IgD-negative memory B cell (primary cell): ENCODE measurements at regions not wholly inside any gene's neighbourhood (a gene's known extent, or its start where the extent isn't known, plus 50 kb on each side); places are given as distances from the start of the nearest gene placed in this dataset.

ENCODE experiments used
- H3K27ac Mint-ChIP-seq, 3 donors: one replicate each; pipeline ENCODE4 v1.8.0; 2020 to 2022; ENCODE audit warnings: mild to moderate bottlenecking in 3 of 3, mixed read lengths in 3 of 3, moderate library complexity in 1 of 3
- H3K27me3 Mint-ChIP-seq: one replicate; pipeline ENCODE4 v1.8.0; 2021; ENCODE audit warnings: mixed read lengths
- H3K36me3 Mint-ChIP-seq: one replicate; pipeline ENCODE4 v1.8.0; 2020; ENCODE audit warnings: mild to moderate bottlenecking, mixed read lengths
- H3K4me1 Mint-ChIP-seq, 3 donors: one replicate each; pipeline ENCODE4 v1.8.0; 2020 to 2022; ENCODE audit warnings: mixed read lengths in 3 of 3, mild to moderate bottlenecking in 1 of 3
- H3K4me3 Mint-ChIP-seq, 4 donors: one replicate each; pipeline ENCODE4 v1.8.0; 2020 to 2022; ENCODE audit warnings: mild to moderate bottlenecking in 4 of 4, mixed read lengths in 4 of 4, moderate library complexity in 3 of 4
- H3K9me3 Mint-ChIP-seq, 3 donors: one replicate each; pipeline ENCODE4 v1.8.0; 2020 to 2021; ENCODE audit warnings: mixed read lengths in 3 of 3, mild to moderate bottlenecking in 1 of 3

- Mint-ChIP-seq H3K9me3 (peaks cover 4 to 7% (median 6%) of the 10 kb centered on the region in 3 donors), H3K27ac (no peak overlapping the region), H3K4me3 (no peak overlapping the region), H3K4me1 (no peaks in the 10 kb centered on the region), H3K36me3 (no peaks in the 10 kb centered on the region), H3K27me3 (no peaks in the 10 kb centered on the region)
Measured at GRCh38 chr7:136530831-136531230, 337.6 kb upstream of the CHRM2 start.

DNA sequence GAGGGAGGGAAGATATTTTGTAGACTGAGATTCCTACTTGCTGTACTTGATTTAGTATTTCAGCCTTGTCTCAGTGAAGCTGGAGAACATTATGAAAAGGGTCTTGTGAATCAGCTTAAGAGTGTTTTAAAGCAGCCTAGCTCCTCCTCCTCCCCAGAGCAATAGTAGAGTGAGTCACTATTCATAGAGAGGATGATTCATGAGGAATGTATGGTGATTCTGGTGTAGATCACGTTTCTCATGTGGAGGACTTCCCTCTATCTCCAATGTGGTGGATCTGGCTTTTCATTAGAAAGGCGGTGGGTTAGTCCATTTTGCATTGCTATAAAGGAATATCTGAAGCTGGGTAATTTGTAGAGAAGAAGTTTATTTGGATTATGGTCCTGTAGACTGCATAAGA is 340.1 kb upstream of the CHRM2 start:
- no peaks in the 10 kb centered on the region for H3K4me1 Mint-ChIP-seq
- H3K27ac Mint-ChIP-seq: no peak overlapping the region
- no peaks in the 10 kb centered on the region for H3K36me3 Mint-ChIP-seq
- no peak overlapping the region for H3K4me3 Mint-ChIP-seq
- peaks cover 3 to 15% (median 4%) of the 10 kb centered on the region in 3 donors for H3K9me3 Mint-ChIP-seq
- no peaks in the 10 kb centered on the region for H3K27me3 Mint-ChIP-seq

GRCh38 chr7:136527554-136527953 is 340.9 kb upstream of the CHRM2 start:
- no peak overlapping the region for H3K27ac Mint-ChIP-seq

GRCh38 chr7:136526408-136527105 is 341.9 kb upstream of the CHRM2 start:
- no peaks in the 10 kb centered on the region for H3K27me3 Mint-ChIP-seq
- H3K36me3 Mint-ChIP-seq: no peaks in the 10 kb centered on the region
- H3K4me3 Mint-ChIP-seq: no peak overlapping the region
- H3K4me1 Mint-ChIP-seq: no peaks in the 10 kb centered on the region
- H3K27ac Mint-ChIP-seq: no peak overlapping the region
- H3K9me3 Mint-ChIP-seq: peaks cover 2 to 12% (median 4%) of the 10 kb centered on the region in 3 donors

More at GRCh38 chr7:136527554-136527953, 340.9 kb upstream of the CHRM2 start:
- no peaks in the 10 kb centered on the region for H3K4me1 Mint-ChIP-seq
- no peak overlapping the region for H3K4me3 Mint-ChIP-seq
- H3K9me3 Mint-ChIP-seq: peaks cover 3 to 12% (median 4%) of the 10 kb centered on the region in 3 donors
- no peaks in the 10 kb centered on the region for H3K36me3 Mint-ChIP-seq
- H3K27me3 Mint-ChIP-seq: no peaks in the 10 kb centered on the region

DNA sequence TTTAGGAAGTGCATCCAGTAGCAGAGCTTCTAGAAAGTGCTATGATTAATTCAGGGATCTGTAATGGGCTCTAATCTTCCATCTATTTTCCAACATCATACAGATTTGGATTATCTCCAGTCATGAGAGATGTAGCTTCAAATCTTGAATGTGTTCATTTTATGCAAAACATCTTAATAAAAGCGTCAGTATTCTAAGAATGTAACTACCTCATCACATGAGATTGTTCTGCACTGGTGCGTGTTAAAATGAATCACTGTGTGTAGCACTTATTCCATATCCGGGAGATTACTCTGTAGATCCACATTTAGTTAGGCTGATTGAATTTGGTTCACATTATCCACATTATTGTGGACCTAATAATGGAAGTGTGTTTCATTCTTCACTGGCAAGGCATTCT is 344.9 kb upstream of the CHRM2 start:
- H3K4me3 Mint-ChIP-seq: no peak overlapping the region
- H3K4me1 Mint-ChIP-seq: no peaks in the 10 kb centered on the region
- peaks cover 2 to 12% (median 6%) of the 10 kb centered on the region in 3 donors for H3K9me3 Mint-ChIP-seq
- no peaks in the 10 kb centered on the region for H3K27me3 Mint-ChIP-seq
- peaks cover 2% of the 10 kb centered on the region for H3K36me3 Mint-ChIP-seq
- H3K27ac Mint-ChIP-seq: no peak overlapping the region

DNA sequence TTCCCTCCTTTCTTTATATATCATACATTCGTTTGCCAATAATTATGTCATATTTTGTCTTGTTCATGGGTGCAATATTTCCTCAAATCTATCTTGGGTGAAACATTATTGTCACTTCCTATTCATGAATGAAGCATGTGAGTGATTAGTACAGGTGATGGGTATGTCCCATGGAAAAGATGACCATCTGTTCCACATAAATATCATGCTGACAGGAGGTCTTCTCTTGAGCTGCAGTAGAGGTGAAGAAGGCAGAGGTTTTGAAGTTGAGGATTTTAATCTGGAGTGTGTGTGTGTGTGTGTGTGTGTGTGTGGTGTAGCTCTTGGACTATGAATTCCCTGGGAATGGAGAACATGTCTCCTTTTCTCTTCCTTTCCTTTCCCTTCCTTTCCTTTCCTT is 350.5 kb upstream of the CHRM2 start:
- H3K27ac Mint-ChIP-seq: no peak overlapping the region
- H3K27me3 Mint-ChIP-seq: no peaks in the 10 kb centered on the region
- H3K9me3 Mint-ChIP-seq: peaks cover 0 to 3% (median 3%) of the 10 kb centered on the region in 3 donors
- H3K4me3 Mint-ChIP-seq: no peak overlapping the region
- H3K4me1 Mint-ChIP-seq: no peaks in the 10 kb centered on the region
- H3K36me3 Mint-ChIP-seq: peaks cover 2% of the 10 kb centered on the region

DNA sequence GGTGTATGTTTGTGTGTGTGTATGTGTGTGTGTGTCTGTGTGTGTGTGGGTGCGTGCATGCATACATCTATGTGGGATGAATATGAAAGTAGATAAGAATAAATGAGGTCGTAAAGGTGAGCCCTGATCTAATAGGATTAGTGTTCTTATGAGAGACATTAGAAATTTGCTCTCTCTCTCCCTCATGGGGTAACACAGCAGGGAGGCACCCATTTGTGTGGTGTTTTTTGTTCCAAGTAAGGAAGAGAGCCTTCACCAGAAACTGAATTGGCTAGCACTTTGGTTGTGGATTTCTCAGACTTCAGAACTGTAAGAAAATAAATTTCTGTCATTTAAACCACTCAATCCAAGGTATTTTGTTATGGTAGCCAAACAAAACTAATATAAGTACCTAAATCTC is 353.7 kb upstream of the CHRM2 start:
- no peak overlapping the region for H3K4me3 Mint-ChIP-seq
- peaks cover 0 to 3% (median 2%) of the 10 kb centered on the region in 3 donors for H3K9me3 Mint-ChIP-seq
- H3K27ac Mint-ChIP-seq: no peak overlapping the region
- H3K4me1 Mint-ChIP-seq: no peaks in the 10 kb centered on the region
- no peaks in the 10 kb centered on the region for H3K36me3 Mint-ChIP-seq
- H3K27me3 Mint-ChIP-seq: no peaks in the 10 kb centered on the region

- no peaks in the 10 kb centered on the region for H3K27me3 Mint-ChIP-seq
- no peaks in the 10 kb centered on the region for H3K4me1 Mint-ChIP-seq
- H3K4me3 Mint-ChIP-seq: no peak overlapping the region
- no peak overlapping the region for H3K27ac Mint-ChIP-seq
- H3K36me3 Mint-ChIP-seq: no peaks in the 10 kb centered on the region
- peaks cover 0 to 3% (median 2%) of the 10 kb centered on the region in 3 donors for H3K9me3 Mint-ChIP-seq
Measured at GRCh38 chr7:136513744-136514143, 354.7 kb upstream of the CHRM2 start.

GRCh38 chr7:136509466-136509865 is 359.0 kb upstream of the CHRM2 start:
- peaks cover 0 to 3% (median 2%) of the 10 kb centered on the region in 3 donors for H3K9me3 Mint-ChIP-seq
- H3K27ac Mint-ChIP-seq: no peak overlapping the region
- H3K36me3 Mint-ChIP-seq: no peaks in the 10 kb centered on the region
- no peak overlapping the region for H3K4me3 Mint-ChIP-seq
- no peaks in the 10 kb centered on the region for H3K4me1 Mint-ChIP-seq
- H3K27me3 Mint-ChIP-seq: no peaks in the 10 kb centered on the region

DNA sequence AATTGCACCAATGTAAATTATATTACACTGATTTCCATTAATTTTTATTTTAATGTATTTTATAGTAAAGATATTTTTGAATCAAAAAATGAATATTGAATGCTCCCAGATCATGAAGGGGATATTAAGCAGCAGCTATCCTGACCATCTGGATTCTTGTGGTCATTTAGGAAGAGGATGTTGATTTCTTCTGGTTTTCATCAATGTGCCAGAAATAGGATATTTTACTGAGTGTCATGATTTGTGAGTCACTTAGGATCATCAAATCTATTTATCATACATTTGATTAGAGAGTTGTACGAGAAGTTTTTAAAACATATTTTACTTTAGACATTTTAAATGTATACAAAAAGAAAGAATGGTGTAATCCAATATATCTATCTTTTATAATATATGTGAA is 366.3 kb upstream of the CHRM2 start:
- Mint-ChIP-seq H3K27ac (no peak overlapping the region), H3K27me3 (no peaks in the 10 kb centered on the region), H3K4me1 (no peaks in the 10 kb centered on the region)

DNA sequence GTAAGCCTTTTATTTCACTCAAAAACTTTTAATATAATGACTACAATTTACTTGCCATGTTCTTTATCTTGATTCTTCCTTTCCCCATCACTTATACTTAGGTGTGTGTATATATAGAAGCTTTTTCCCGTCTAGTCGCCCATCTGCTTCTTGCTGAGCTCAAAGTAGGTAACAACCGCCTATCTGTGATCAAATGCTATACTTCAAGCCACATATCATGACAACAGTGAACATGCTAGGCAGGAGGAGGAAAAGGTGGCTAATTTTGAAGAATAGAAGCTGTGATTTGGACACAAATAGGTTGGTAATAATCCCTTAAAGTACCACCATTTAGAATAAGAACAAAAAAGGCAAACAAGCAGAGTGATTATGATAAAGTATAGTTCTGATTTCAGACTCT is 367.3 kb upstream of the CHRM2 start:
- H3K36me3 Mint-ChIP-seq: no peaks in the 10 kb centered on the region
- no peaks in the 10 kb centered on the region for H3K27me3 Mint-ChIP-seq
- no peaks in the 10 kb centered on the region for H3K4me1 Mint-ChIP-seq
- no peak overlapping the region for H3K4me3 Mint-ChIP-seq
- no peak overlapping the region for H3K27ac Mint-ChIP-seq
- H3K9me3 Mint-ChIP-seq: peaks cover 0 to 3% (median 0%) of the 10 kb centered on the region in 3 donors

More for the DNA sequence above, 366.3 kb upstream of the CHRM2 start:
- Mint-ChIP-seq H3K4me3 (no peak overlapping the region), H3K9me3 (peaks cover 0 to 3% (median 0%) of the 10 kb centered on the region in 3 donors), H3K36me3 (no peaks in the 10 kb centered on the region)

GRCh38 chr7:136496551-136496950 is 371.9 kb upstream of the CHRM2 start:
- Mint-ChIP-seq H3K4me3 (no peak overlapping the region), H3K36me3 (no peaks in the 10 kb centered on the region), H3K27me3 (no peaks in the 10 kb centered on the region), H3K4me1 (no peaks in the 10 kb centered on the region), H3K27ac (no peak overlapping the region), H3K9me3 (peaks cover 0 to 6% (median 2%) of the 10 kb centered on the region in 3 donors)

GRCh38 chr7:136495081-136495480 is 373.4 kb upstream of the CHRM2 start:
- no peak overlapping the region for H3K4me3 Mint-ChIP-seq
- H3K36me3 Mint-ChIP-seq: no peaks in the 10 kb centered on the region

DNA sequence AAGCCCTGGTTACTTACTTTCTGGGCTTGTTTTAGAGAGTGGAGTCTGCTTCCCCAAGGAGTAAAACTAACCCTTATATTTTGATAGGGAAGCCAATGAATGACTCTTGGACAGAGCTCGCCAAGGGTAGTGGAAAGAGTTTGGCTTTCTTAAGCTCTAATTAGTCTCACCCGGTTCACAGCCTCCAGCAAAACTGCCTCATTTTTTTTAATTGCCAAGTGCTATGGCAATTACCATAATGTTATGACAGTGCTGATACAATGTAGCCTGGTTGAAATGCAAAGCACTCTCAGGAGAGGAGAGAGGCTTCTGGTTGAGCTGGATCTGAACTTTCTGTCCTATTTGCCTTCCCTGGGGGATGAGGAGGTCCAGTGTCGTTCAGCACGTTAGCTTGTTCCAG is 376.1 kb upstream of the CHRM2 start:
- no peak overlapping the region for H3K27ac Mint-ChIP-seq

More at GRCh38 chr7:136495081-136495480, 373.4 kb upstream of the CHRM2 start:
- no peaks in the 10 kb centered on the region for H3K27me3 Mint-ChIP-seq
- H3K27ac Mint-ChIP-seq: no peak overlapping the region
- H3K4me1 Mint-ChIP-seq: no peaks in the 10 kb centered on the region
- H3K9me3 Mint-ChIP-seq: peaks cover 0 to 10% (median 2%) of the 10 kb centered on the region in 3 donors

DNA sequence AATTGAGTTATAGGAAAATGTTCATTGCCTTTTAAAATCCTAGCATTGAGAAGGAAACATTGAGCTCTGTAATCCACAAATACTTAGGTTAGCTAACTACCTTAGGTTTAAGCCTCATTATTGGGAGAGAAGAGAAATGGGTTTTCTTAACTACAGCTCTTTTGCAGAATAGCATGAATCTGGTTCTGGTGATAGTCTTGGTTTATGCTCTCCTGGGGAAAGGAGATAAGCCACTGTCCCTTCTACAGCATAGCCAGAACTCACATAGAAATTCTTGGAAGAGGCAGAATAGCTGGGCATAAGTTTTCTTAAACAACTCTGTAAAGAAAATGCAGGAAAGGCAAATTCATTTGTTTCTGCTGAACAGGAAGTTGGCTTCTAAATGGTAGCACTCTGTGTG is 378.6 kb upstream of the CHRM2 start:
- Mint-ChIP-seq H3K27ac (no peak overlapping the region), H3K4me1 (no peaks in the 10 kb centered on the region), H3K9me3 (peaks cover 0 to 7% (median 2%) of the 10 kb centered on the region in 3 donors), H3K27me3 (no peaks in the 10 kb centered on the region), H3K4me3 (no peak overlapping the region), H3K36me3 (no peaks in the 10 kb centered on the region)

More for the DNA sequence above, 376.1 kb upstream of the CHRM2 start:
- Mint-ChIP-seq H3K9me3 (peaks cover 0 to 7% (median 2%) of the 10 kb centered on the region in 3 donors), H3K4me3 (no peak overlapping the region), H3K36me3 (no peaks in the 10 kb centered on the region), H3K4me1 (no peaks in the 10 kb centered on the region), H3K27me3 (no peaks in the 10 kb centered on the region)

- no peak overlapping the region for H3K4me3 Mint-ChIP-seq
- no peaks in the 10 kb centered on the region for H3K36me3 Mint-ChIP-seq
- H3K4me1 Mint-ChIP-seq: no peaks in the 10 kb centered on the region
- H3K9me3 Mint-ChIP-seq: peaks cover 1 to 7% (median 6%) of the 10 kb centered on the region in 3 donors
- H3K27me3 Mint-ChIP-seq: no peaks in the 10 kb centered on the region
- H3K27ac Mint-ChIP-seq: no peak overlapping the region
Measured at GRCh38 chr7:136480901-136481300, 387.6 kb upstream of the CHRM2 start.
